ENCODE measurements at regions not wholly inside any gene's neighbourhood (a gene's known extent, or its start where the extent isn't known, plus 50 kb on each side); places are given as distances from the start of the nearest gene placed in this dataset.

DNA sequence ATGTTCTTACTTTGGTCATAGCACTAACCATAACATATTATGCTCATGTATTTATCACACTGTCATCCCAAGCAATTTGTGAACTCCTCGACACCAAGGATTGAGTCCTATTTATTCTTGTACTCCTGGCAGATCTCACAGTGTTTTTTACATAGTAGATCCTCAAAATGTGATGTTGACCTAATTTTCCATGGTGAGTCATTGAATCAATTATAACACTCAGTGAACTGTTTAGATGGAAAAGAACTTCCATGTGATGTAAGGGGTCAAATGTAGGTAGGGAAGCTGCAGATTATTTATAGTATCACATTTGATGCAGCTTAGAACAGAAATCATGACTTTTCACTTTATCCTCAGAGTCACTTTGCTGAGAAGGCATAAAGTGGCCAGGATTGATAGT lies 281.9 kb upstream of the ADAMTS5 start:
- Histone ChIP-seq H3K9me3 (replicated peaks; ENCODE audit: control insufficient read depth, insufficient read depth, low read length) (no peaks in the 10 kb centered on the region), H3K4me2 (ENCODE audit: insufficient read depth, low read length) (no peak overlapping the region), H3K36me3 (ENCODE audit: control insufficient read depth in 2 of 2, extremely low read depth in 1 of 2, insufficient read depth in 2 of 2, low read length in 2 of 2) (no peaks in the 10 kb centered on the region), H3K27me3 (ENCODE audit: control insufficient read depth in 2 of 2, insufficient read depth in 2 of 2, low read length in 2 of 2) (no peaks in the 10 kb centered on the region), H3K4me3 (replicated peaks in 1 of 3; ENCODE audit: insufficient read depth in 1 of 3, low read depth in 1 of 3, low read length in 3 of 3) (no peak overlapping the region), H3K79me2 (ENCODE audit: control insufficient read depth, insufficient read depth, low read length) (no peaks in the 10 kb centered on the region), H3K9ac (replicated peaks; ENCODE audit: extremely low read depth, insufficient read depth, low read length) (no peak overlapping the region), H3K4me1 (ENCODE audit: control insufficient read depth, extremely low read depth, insufficient read depth, low read length) (no peaks in the 10 kb centered on the region), H4K20me1 (replicated peaks; ENCODE audit: control insufficient read depth, extremely low read depth, insufficient read depth, low read length) (no peaks in the 10 kb centered on the region), H3K9me1 (replicated peaks; ENCODE audit: control insufficient read depth, extremely low read depth, insufficient read depth, low read length) (no peaks in the 10 kb centered on the region), H3K27ac (ENCODE audit: insufficient read depth, low read depth, low read length) (no peak overlapping the region), H2AFZ (ENCODE audit: low read depth, low read length) (no peak overlapping the region)
- POLR2A ChIA-PET: no interaction called here
- intact Hi-C loops (cut with micrococcal nuclease): no loop called here
- BruUV-seq (replicated peaks): no TSS peak
- FAIRE-seq: no peak
- CTCF ChIA-PET: no interaction called here
- dilution Hi-C loops (cut with MboI; ENCODE audit: extremely low pct_ligation_motif_present, low sequenced_read_pairs): no loop called here
- TF ChIP-seq, protein P1, sequence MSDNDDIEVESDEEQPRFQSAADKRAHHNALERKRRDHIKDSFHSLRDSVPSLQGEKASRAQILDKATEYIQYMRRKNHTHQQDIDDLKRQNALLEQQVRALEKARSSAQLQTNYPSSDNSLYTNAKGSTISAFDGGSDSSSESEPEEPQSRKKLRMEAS (IDR thresholded peaks at IDR 0.05; ENCODE audit: insufficient read depth, insufficient read length): no peak
- TF ChIP-seq POLR2AphosphoS5 (IDR thresholded peaks at IDR 0.05; ENCODE audit: insufficient read depth, low read depth, low read length) (no peak), POLR2A (IDR thresholded peaks at IDR 0.05; ENCODE audit: low read depth, low read length) (no peak), JUN (IDR thresholded peaks at IDR 0.05; ENCODE audit: borderline replicate concordance, insufficient read depth, insufficient read length, low read depth) (no peak), MYC (IDR thresholded peaks at IDR 0.05; ENCODE audit: low read depth, low read length) (no peak), EZH2 (IDR thresholded peaks at IDR 0.05; ENCODE audit: borderline replicate concordance, low read depth, low read length, severe bottlenecking) (no peak), GATA2 (IDR thresholded peaks at IDR 0.05; ENCODE audit: insufficient read depth, insufficient read length, low read depth, low read length) (no peak), FOS (IDR thresholded peaks at IDR 0.05; ENCODE audit: borderline replicate concordance, insufficient read depth, low read length) (no peak)
- TF ChIP-seq, protein P2, sequence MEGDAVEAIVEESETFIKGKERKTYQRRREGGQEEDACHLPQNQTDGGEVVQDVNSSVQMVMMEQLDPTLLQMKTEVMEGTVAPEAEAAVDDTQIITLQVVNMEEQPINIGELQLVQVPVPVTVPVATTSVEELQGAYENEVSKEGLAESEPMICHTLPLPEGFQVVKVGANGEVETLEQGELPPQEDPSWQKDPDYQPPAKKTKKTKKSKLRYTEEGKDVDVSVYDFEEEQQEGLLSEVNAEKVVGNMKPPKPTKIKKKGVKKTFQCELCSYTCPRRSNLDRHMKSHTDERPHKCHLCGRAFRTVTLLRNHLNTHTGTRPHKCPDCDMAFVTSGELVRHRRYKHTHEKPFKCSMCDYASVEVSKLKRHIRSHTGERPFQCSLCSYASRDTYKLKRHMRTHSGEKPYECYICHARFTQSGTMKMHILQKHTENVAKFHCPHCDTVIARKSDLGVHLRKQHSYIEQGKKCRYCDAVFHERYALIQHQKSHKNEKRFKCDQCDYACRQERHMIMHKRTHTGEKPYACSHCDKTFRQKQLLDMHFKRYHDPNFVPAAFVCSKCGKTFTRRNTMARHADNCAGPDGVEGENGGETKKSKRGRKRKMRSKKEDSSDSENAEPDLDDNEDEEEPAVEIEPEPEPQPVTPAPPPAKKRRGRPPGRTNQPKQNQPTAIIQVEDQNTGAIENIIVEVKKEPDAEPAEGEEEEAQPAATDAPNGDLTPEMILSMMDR (IDR thresholded peaks at IDR 0.05; ENCODE audit: extremely low read depth in 1 of 2, insufficient read depth in 1 of 2, low read depth in 1 of 2, low read length in 2 of 2): no peak
- no peak for DNase-seq (ENCODE audit: low read depth, low spot score)
